SU-DHL-6 (cell line): ENCODE measurements at regions not wholly inside any gene's neighbourhood (a gene's known extent, or its start where the extent isn't known, plus 50 kb on each side); places are given as distances from the start of the nearest gene placed in this dataset.

Experiments
- EZH2phosphoT487 ChIP-seq: fragments of 200-600 bp; sonication (generic), shearing (Covaris generic); conservative IDR thresholded peaks from 2 replicates; pipeline ENCODE4 v1.6.1; 2018; ENCODE audit warnings: mild to moderate bottlenecking, antibody characterized with exemption, low read length, moderate library complexity, mixed read lengths
- TF ChIP-seq, protein P1 (sequence below): fragments of 200-600 bp; sonication (generic); IDR thresholded peaks from one replicate; pipeline ENCODE4 v1.5.1; 2017; ENCODE audit warnings: antibody characterized with exemption, mild to moderate bottlenecking, low read length, moderate library complexity; ENCODE audit not compliant: insufficient read depth, poor library complexity, severe bottlenecking

- TF ChIP-seq, protein P1, sequence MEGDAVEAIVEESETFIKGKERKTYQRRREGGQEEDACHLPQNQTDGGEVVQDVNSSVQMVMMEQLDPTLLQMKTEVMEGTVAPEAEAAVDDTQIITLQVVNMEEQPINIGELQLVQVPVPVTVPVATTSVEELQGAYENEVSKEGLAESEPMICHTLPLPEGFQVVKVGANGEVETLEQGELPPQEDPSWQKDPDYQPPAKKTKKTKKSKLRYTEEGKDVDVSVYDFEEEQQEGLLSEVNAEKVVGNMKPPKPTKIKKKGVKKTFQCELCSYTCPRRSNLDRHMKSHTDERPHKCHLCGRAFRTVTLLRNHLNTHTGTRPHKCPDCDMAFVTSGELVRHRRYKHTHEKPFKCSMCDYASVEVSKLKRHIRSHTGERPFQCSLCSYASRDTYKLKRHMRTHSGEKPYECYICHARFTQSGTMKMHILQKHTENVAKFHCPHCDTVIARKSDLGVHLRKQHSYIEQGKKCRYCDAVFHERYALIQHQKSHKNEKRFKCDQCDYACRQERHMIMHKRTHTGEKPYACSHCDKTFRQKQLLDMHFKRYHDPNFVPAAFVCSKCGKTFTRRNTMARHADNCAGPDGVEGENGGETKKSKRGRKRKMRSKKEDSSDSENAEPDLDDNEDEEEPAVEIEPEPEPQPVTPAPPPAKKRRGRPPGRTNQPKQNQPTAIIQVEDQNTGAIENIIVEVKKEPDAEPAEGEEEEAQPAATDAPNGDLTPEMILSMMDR, result no peak
- TF ChIP-seq EZH2phosphoT487, result no peak
These were observed 1013.9 kb downstream of the EFNA5 start for GRCh38 chr5:106656821-106657220.
